Coronary artery (tissue), 2 donors: ENCODE measurements at regions not wholly inside any gene's neighbourhood (a gene's known extent, or its start where the extent isn't known, plus 50 kb on each side); places are given as distances from the start of the nearest gene placed in this dataset.

ENCODE experiments used
- DNase-seq: peaks from one replicate; pipeline ENCODE4 v3.0.0-alpha.2; 2017; ENCODE audit warnings: low spot score
- H3K27ac ChIP-seq, 2 donors: fragments of 200-600 bp; sonication (generic); one replicate each; pipeline ENCODE4 v1.5.1; 2016 to 2019
- H3K4me3 ChIP-seq: fragments of 200-600 bp; sonication (generic); 2 replicates; pipeline ENCODE4 v1.5.1; 2016; ENCODE audit warnings: mild to moderate bottlenecking, moderate library complexity
- TF ChIP-seq, protein P1 (sequence below): fragments of 200-600 bp; sonication (generic); IDR thresholded peaks from one replicate; pipeline ENCODE4 v1.5.1; 2019; ENCODE audit warnings: antibody characterized with exemption

DNA sequence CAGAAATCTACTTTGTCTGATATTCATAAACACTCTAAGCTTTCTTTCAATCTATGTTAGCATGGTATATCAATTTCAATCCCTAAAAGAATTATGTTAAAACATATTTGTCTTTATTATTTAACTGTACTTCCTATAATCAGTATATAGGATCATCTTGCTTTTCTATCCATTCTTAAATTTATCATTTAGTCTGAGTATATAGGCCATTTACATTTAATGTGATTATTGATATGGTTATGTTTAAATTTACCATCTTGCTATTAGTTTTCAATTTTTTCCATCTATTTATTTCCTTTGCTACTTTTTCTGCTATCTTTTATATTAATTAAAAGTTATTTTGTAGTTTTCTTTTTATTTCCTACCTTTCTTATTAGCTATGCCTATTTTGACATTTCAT lies 174.8 kb upstream of the MBNL1 start:
- Histone ChIP-seq H3K27ac (no peak overlapping the region), H3K4me3 (no peak overlapping the region)
- TF ChIP-seq, protein P1, sequence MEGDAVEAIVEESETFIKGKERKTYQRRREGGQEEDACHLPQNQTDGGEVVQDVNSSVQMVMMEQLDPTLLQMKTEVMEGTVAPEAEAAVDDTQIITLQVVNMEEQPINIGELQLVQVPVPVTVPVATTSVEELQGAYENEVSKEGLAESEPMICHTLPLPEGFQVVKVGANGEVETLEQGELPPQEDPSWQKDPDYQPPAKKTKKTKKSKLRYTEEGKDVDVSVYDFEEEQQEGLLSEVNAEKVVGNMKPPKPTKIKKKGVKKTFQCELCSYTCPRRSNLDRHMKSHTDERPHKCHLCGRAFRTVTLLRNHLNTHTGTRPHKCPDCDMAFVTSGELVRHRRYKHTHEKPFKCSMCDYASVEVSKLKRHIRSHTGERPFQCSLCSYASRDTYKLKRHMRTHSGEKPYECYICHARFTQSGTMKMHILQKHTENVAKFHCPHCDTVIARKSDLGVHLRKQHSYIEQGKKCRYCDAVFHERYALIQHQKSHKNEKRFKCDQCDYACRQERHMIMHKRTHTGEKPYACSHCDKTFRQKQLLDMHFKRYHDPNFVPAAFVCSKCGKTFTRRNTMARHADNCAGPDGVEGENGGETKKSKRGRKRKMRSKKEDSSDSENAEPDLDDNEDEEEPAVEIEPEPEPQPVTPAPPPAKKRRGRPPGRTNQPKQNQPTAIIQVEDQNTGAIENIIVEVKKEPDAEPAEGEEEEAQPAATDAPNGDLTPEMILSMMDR, result no peak
- DNase-seq, result no peak

- H3K27ac ChIP-seq, result no peak overlapping the region
- H3K4me3 ChIP-seq, result no peak overlapping the region
- TF ChIP-seq, protein P1, result no peak
- no peak for DNase-seq
Measured at GRCh38 chr3:152094406-152094805, 174.3 kb upstream of the MBNL1 start.

- TF ChIP-seq, protein P1, result no peak
- H3K27ac ChIP-seq, result no peak overlapping the region
- H3K4me3 ChIP-seq, result no peak overlapping the region
- no peak for DNase-seq
Measured at GRCh38 chr3:152095472-152095871, 173.3 kb upstream of the MBNL1 start.

- TF ChIP-seq, protein P1, result no peak
- H3K4me3 ChIP-seq, result no peak overlapping the region
- no peak for DNase-seq
- no peak overlapping the region for H3K27ac ChIP-seq
Measured at GRCh38 chr3:152096280-152096906, 172.3 kb upstream of the MBNL1 start.

- TF ChIP-seq, protein P1, result no peak
- DNase-seq, result no peak
- H3K4me3 ChIP-seq, result no peak overlapping the region
- no peak overlapping the region for H3K27ac ChIP-seq
Measured at GRCh38 chr3:152097120-152097519, 171.6 kb upstream of the MBNL1 start.

DNA sequence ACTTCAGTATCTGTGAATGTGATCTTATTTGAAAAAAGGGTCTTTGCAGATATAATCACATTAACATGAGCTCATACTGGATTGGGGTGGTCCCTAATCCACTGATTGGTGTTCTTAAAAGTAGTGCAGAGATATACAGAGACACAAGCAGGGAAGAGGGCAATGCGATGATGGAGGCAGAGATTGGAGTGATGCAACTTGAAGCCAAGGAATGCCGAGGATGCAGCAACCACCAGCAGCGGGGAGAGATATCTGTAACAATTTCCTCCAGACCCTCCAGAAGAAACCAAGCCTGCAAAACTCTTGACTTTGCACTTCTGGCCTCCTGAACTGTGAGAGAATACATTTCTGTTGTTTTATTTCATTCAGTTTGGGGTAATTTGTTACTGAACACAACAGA lies 171.0 kb upstream of the MBNL1 start:
- Histone ChIP-seq H3K27ac (no peak overlapping the region), H3K4me3 (no peak overlapping the region)
- TF ChIP-seq, protein P1, result no peak
- DNase-seq, result no peak

- DNase-seq, result no peak
- TF ChIP-seq, protein P1, result no peak
- Histone ChIP-seq H3K27ac (no peak overlapping the region), H3K4me3 (no peak overlapping the region)
Measured at GRCh38 chr3:152100491-152101132, 168.1 kb upstream of the MBNL1 start.
